Astrocyte of the cerebellum (primary cell): ENCODE measurements at regions not wholly inside any gene's neighbourhood (a gene's known extent, or its start where the extent isn't known, plus 50 kb on each side); places are given as distances from the start of the nearest gene placed in this dataset.

Source experiments
- DNase-seq: peaks from one replicate; pipeline ENCODE4 v3.0.0-alpha.2; 2011; ENCODE audit warnings: low read depth
- H3K4me3 ChIP-seq: 2 replicates; pipeline ENCODE4 v1.5.1; 2011; ENCODE audit warnings: mild to moderate bottlenecking, low read depth, low read length, moderate library complexity
- in situ Hi-C: cut with HindIII; loops from 2 replicates; pipeline ENCODE4 v1.10.0; 2017; ENCODE audit warnings: low sequenced_read_pairs
- TF ChIP-seq, protein P1 (sequence below): IDR thresholded peaks from 2 replicates; pipeline ENCODE4 v1.5.1; 2012; ENCODE audit warnings: low read length, low read depth, moderate library complexity, mild to moderate bottlenecking; ENCODE audit errors: missing control alignments

DNA sequence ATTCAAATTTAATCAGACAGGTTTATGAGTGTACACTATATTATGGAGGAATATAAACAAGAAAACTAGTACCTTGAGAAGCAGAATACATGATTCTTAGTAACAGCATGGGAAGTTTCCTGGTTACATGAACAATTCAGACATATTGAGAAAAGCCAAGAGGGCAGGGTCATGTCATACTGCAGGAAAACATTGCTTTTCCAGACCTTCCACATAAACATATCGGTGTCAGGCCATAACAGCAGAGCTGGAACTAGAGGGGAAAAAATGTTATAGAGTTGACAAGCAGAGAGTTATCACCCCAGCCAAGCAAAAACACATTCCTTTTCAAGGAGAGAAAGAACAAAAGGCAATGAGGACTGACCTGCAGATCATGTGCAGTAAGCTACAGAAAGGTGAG, 74.7 kb upstream of the ZNF236 start:
- TF ChIP-seq, protein P1, sequence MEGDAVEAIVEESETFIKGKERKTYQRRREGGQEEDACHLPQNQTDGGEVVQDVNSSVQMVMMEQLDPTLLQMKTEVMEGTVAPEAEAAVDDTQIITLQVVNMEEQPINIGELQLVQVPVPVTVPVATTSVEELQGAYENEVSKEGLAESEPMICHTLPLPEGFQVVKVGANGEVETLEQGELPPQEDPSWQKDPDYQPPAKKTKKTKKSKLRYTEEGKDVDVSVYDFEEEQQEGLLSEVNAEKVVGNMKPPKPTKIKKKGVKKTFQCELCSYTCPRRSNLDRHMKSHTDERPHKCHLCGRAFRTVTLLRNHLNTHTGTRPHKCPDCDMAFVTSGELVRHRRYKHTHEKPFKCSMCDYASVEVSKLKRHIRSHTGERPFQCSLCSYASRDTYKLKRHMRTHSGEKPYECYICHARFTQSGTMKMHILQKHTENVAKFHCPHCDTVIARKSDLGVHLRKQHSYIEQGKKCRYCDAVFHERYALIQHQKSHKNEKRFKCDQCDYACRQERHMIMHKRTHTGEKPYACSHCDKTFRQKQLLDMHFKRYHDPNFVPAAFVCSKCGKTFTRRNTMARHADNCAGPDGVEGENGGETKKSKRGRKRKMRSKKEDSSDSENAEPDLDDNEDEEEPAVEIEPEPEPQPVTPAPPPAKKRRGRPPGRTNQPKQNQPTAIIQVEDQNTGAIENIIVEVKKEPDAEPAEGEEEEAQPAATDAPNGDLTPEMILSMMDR: no peak
- H3K4me3 ChIP-seq: no peak overlapping the region
- in situ Hi-C loops: no loop called here
- DNase-seq: no peak

DNA sequence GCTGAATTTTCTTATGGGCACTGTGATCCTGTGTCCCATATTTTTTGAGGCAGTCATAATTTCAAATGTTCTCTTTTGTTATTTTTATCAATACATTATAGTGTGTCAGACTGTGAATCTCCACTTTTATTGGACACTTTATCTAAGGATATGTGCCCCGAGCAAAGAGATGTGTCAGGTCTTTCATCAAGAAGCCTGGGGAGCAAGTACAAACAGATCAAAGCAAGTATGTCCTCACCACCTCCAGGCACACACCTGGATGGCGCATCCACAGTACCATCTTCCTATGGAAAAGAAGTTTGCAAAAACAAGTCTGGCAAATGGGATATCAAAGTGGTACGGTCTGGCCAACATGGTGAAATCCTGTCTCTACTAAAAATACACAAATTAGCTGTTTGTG, 81.0 kb upstream of the ZNF236 start:
- in situ Hi-C loops: no loop called here
- H3K4me3 ChIP-seq: no peak overlapping the region
- TF ChIP-seq, protein P1: no peak
- DNase-seq: no peak

DNA sequence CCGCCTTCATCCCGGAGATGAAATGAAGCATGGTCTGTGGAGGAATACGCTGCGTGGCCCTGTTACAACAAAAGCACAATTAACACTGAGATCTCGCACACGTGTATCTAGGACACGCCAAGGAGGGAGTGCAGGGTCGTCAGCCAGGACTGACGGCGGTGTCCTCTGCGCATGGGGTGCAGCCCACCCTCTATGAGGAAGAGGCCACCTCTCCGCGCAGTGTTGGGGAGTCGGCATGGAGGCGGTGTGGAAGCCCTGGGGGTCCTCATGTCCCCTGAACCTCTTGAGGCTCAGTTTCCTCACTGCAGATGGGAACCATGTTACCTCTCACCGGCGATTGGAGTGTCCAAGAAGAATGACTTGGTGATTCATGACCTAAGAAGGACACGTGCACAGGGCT, 86.0 kb upstream of the ZNF236 start:
- TF ChIP-seq, protein P1: no peak
- H3K4me3 ChIP-seq: no peak overlapping the region
- DNase-seq: no peak
- in situ Hi-C loops: no loop called here

DNA sequence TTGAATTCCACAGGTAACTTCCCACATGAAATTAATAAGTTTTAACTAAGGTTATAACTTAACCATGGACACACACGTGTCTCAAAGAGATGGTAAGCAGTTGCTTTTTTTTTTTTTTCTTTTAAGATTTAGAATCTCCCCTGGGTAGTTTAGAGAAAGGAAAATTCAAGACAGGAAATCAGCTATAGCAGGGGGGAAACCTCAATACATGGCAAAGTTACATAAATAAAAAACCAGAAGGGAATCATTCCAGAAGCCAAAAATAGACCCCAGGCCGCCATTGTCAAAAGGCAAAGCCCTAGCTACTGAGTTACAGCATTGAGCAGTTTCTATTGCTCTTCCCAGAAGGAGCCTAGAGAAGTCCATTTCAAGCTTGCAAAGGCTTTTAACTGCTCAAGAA, 91.5 kb upstream of the ZNF236 start:
- TF ChIP-seq, protein P1: no peak
- no peak for DNase-seq
- H3K4me3 ChIP-seq: no peak overlapping the region
- in situ Hi-C loops: no loop called here

DNA sequence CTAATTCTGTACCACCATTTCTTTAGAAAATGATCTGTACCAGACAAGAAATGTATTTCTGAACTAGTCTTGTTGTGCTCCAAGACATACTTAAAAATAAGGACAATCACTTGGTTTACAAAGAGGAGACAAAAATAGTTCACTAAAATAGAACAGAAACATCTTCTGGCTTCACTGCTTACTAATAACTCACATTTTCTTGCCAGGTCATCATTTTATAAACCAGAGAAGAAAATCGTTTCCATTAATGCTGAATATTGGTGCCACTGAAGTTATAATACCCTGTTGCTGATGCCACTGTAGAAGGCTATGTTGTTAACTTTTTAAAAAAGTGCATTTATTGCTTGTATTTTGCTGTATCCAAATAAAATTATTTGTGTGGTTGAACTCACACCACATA, 94.8 kb upstream of the ZNF236 start:
- H3K4me3 ChIP-seq: no peak overlapping the region
- DNase-seq: no peak
- TF ChIP-seq, protein P1: no peak
- in situ Hi-C loops: no loop called here

DNA sequence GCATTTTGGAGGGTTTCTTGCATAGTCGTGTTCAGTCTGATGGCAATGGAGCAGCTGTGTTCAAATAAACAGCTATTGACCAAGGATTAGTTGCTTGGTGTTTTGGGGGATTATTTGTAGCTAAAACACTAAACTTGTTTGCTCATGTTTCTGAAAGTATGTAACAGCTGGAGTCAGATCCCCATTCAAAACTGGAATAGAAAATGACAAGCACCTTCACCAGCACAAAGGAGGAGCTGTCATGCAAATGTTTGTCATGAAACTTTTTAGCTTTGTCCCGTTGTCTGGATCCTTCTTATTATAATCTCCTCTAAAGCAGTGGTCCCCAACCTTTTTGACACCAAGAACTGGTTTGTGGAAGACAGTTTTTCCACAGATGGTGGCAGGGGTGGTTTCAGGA, 96.9 kb upstream of the ZNF236 start:
- no peak overlapping the region for H3K4me3 ChIP-seq
- TF ChIP-seq, protein P1: no peak
- DNase-seq: no peak
- in situ Hi-C loops: no loop called here
